ENCODE measurements at regions not wholly inside any gene's neighbourhood (a gene's known extent, or its start where the extent isn't known, plus 50 kb on each side); places are given as distances from the start of the nearest gene placed in this dataset.

DNA sequence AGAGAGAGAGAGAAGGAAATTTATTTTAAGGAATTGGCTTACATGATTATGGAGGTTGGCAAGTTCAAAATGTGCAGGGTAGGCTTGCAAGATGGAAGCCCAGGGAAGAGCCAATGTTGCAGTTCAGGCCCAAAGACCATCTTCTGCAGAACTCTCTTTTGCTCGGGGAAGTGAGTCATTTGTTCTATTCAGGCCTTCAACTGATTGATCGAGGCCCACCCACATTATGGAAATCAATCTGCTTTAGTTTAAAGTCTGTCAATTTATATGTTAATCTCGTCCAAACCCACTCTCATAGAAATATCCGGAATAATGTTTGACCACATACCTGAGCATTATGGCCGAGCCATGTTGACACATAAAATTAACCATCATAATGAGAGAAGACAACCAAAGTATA, 113.3 kb upstream of the CXCL12 start:
- TF ChIP-seq EZH2phosphoT487 (IDR thresholded peaks at IDR 0.05; ENCODE audit: borderline replicate concordance, low read length) (no peak), CTCF (IDR thresholded peaks at IDR 0.05; ENCODE audit: low read depth, low read length, poor library complexity, severe bottlenecking) (no peak)

All from DOHH2 (cell line).